ENCODE measurements at regions not wholly inside any gene's neighbourhood (a gene's known extent, or its start where the extent isn't known, plus 50 kb on each side); places are given as distances from the start of the nearest gene placed in this dataset.
A peak's percentile ranks its signal among the peaks of the same experiment; 100 is the strongest.
"Not testable (repeated sequence)": the region's sequence is repeated elsewhere in the genome, so short reads cannot be mapped to it uniquely, and the experiment has no call there.

GRCh38 chr14:38409071-38409705, 153.3 kb upstream of the CLEC14A start:
- peak in 1 of 3 donors; percentile 37 for DNase-seq

GRCh38 chr14:38405851-38406635, 150.2 kb upstream of the CLEC14A start:
- DNase-seq: peak in 2 of 3 donors; percentile 68 to 81

- DNase-seq: peak in 1 of 3 donors; percentile 59
These were observed 148.7 kb upstream of the CLEC14A start for GRCh38 chr14:38404616-38405015.

GRCh38 chr14:38404100-38404541, 148.2 kb upstream of the CLEC14A start:
- DNase-seq: peak in 1 of 3 donors; percentile 87

- DNase-seq: no peak
These were observed 144.9 kb upstream of the CLEC14A start for GRCh38 chr14:38400751-38401150.

- DNase-seq: no peak
These were observed 143.8 kb upstream of the CLEC14A start for GRCh38 chr14:38399652-38400051.

- DNase-seq: no peak
These were observed 138.9 kb upstream of the CLEC14A start for GRCh38 chr14:38394767-38395166.

GRCh38 chr14:38394064-38394463, 138.2 kb upstream of the CLEC14A start:
- DNase-seq: no peak

GRCh38 chr14:38391334-38391733, 135.4 kb upstream of the CLEC14A start:
- no peak for DNase-seq

GRCh38 chr14:38389681-38390080, 133.8 kb upstream of the CLEC14A start:
- DNase-seq: peak in 2 of 3 donors; percentile 44 to 72

- DNase-seq: no peak
These were observed 131.9 kb upstream of the CLEC14A start for GRCh38 chr14:38387821-38388220.

GRCh38 chr14:38385836-38386235, 129.9 kb upstream of the CLEC14A start:
- no peak for DNase-seq

- no peak for DNase-seq
These were observed 129.4 kb upstream of the CLEC14A start for GRCh38 chr14:38385343-38385742.

- DNase-seq: no peak
These were observed 128.8 kb upstream of the CLEC14A start for GRCh38 chr14:38384741-38385140.

GRCh38 chr14:38367922-38368321, 112.0 kb upstream of the CLEC14A start:
- DNase-seq: no peak

GRCh38 chr14:38366374-38366773, 110.5 kb upstream of the CLEC14A start:
- DNase-seq: no peak

- no peak for DNase-seq
These were observed 107.3 kb upstream of the CLEC14A start for GRCh38 chr14:38363217-38363616.

- peak in 1 of 3 donors; percentile 64 for DNase-seq
These were observed 101.7 kb upstream of the CLEC14A start for GRCh38 chr14:38357557-38357956.

GRCh38 chr14:38355473-38355872, 99.6 kb upstream of the CLEC14A start:
- not testable (repeated sequence) for DNase-seq

- DNase-seq: no peak
These were observed 94.2 kb upstream of the CLEC14A start for GRCh38 chr14:38350102-38350501.

GRCh38 chr14:38342803-38343202, 86.9 kb upstream of the CLEC14A start:
- DNase-seq: peak in 1 of 3 donors; percentile 47

- peak in 1 of 3 donors; percentile 45 for DNase-seq
These were observed 83.8 kb upstream of the CLEC14A start for GRCh38 chr14:38339696-38340095.

- no peak for DNase-seq
These were observed 80.4 kb upstream of the CLEC14A start for GRCh38 chr14:38336298-38336697.

All from muscle of back (tissue), 3 donors.